MCF 10A (cell line): ENCODE measurements at regions not wholly inside any gene's neighbourhood (a gene's known extent, or its start where the extent isn't known, plus 50 kb on each side); places are given as distances from the start of the nearest gene placed in this dataset.
"Not testable (repeated sequence)": the region's sequence is repeated elsewhere in the genome, so short reads cannot be mapped to it uniquely, and the experiment has no call there.

ENCODE experiments used
- BruUV-seq: library from RNA; stranded (reverse); fragments of 400-500 nt; replicated peaks from 2 replicates; lab custom pipeline; 2021; lab: Mats Ljungman, UMichigan
- CTCF ChIA-PET: fragments of 300-600 bp; sonication (Branson Sonifier 250); formaldehyde crosslinking; extraction: SDS; loops from one replicate; lab custom pipeline; 2021; ENCODE audit warnings: antibody characterized with exemption, inconsistent platforms; lab: Yijun Ruan, JAX
- POLR2A ChIA-PET: fragments of 300-600, 350-650 bp; sonication (Branson Sonifier 250); formaldehyde crosslinking; extraction: SDS; loops from one replicate; lab custom pipeline; 2020; ENCODE audit warnings: antibody characterized with exemption, inconsistent platforms; lab: Yijun Ruan, JAX
- DNase-seq: peaks from one replicate; pipeline ENCODE4 v3.0.0-alpha.2; 2018; ENCODE audit not compliant: unreplicated experiment
- H3K27ac Mint-ChIP-seq: one replicate; pipeline ENCODE4 v1.8.0; 2022; ENCODE audit warnings: mild to moderate bottlenecking, low read depth, mixed read lengths; ENCODE audit not compliant: unreplicated experiment
- H3K27me3 Mint-ChIP-seq: one replicate; pipeline ENCODE4 v1.8.0; 2022; ENCODE audit warnings: mixed read lengths; ENCODE audit not compliant: insufficient read depth, unreplicated experiment
- H3K36me3 Mint-ChIP-seq: one replicate; pipeline ENCODE4 v1.8.0; 2022; ENCODE audit warnings: mild to moderate bottlenecking, moderate library complexity, mixed read lengths; ENCODE audit not compliant: insufficient read depth, unreplicated experiment
- H3K4me1 Mint-ChIP-seq: one replicate; pipeline ENCODE4 v1.8.0; 2022; ENCODE audit warnings: mixed read lengths; ENCODE audit not compliant: insufficient read depth, unreplicated experiment
- H3K4me3 Mint-ChIP-seq: one replicate; pipeline ENCODE4 v1.8.0; 2022; ENCODE audit warnings: mild to moderate bottlenecking, moderate library complexity, mixed read lengths; ENCODE audit not compliant: unreplicated experiment
- H3K9me3 Mint-ChIP-seq: one replicate; pipeline ENCODE4 v1.8.0; 2022; ENCODE audit warnings: mixed read lengths; ENCODE audit not compliant: unreplicated experiment
- intact Hi-C: fragments of 100-400 bp; cut with micrococcal nuclease; formaldehyde crosslinking; loops from 2 replicates; pipeline ENCODE4 v1.14.1; 2022
- TF ChIP-seq, protein P1 (sequence below): fragments of 200-600 bp; IDR thresholded peaks from one replicate; pipeline ENCODE4 v1.8.0; 2022; ENCODE audit warnings: antibody characterized with exemption, mild to moderate bottlenecking; ENCODE audit not compliant: unreplicated experiment

DNA sequence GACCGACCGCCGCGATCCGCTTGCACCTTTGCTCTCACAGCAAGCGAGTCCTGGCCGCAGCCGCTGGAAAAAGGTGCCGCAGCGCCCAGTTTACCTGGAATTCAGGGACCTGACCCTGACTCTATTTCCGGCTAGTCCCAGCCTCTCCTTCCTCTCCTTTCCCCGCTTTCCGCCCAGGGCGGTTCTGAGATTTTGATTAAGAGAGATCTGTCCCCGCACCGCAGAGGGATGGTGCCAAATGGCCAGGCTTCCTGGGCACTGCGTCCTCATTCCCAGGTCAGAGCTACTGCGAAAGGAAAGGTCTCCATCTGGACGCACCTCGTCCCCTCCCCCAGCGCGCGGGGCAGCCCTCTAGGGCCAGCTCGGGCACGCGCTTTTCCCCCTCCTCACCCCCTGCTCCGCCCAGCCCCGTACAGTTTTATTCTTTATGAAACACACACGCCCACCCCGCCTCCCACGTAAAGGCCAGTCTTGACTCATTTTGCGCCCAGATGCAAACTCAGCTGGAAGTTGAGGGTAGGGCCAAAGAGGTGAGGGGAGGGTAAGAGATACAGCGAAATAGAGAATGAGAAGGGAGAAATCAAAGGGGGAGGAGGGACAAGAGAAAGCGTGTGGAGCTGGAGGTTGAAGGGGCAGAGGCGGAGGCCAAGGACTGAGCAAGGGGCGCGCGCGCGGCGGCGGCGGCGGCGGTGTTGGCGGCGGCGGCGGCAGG lies 411.8 kb upstream of the ESRRG start:
- DNase-seq = no peak
- BruUV-seq = no TSS peak
- ChIA-PET POLR2A (no interaction called here), CTCF (interaction anchor here (0.6 to 1.5 kb wide), 2 partner anchors 12 to 802 kb away, joined by 3 read pairs; no protein-coding TSS in a partner anchor)
- intact Hi-C loops = no loop called here
- H3K27me3 Mint-ChIP-seq = no peaks in the 10 kb centered on the region
- no peak overlapping the region for H3K27ac Mint-ChIP-seq
- H3K9me3 Mint-ChIP-seq = peaks cover 33% of the 10 kb centered on the region
- TF ChIP-seq, protein P1, sequence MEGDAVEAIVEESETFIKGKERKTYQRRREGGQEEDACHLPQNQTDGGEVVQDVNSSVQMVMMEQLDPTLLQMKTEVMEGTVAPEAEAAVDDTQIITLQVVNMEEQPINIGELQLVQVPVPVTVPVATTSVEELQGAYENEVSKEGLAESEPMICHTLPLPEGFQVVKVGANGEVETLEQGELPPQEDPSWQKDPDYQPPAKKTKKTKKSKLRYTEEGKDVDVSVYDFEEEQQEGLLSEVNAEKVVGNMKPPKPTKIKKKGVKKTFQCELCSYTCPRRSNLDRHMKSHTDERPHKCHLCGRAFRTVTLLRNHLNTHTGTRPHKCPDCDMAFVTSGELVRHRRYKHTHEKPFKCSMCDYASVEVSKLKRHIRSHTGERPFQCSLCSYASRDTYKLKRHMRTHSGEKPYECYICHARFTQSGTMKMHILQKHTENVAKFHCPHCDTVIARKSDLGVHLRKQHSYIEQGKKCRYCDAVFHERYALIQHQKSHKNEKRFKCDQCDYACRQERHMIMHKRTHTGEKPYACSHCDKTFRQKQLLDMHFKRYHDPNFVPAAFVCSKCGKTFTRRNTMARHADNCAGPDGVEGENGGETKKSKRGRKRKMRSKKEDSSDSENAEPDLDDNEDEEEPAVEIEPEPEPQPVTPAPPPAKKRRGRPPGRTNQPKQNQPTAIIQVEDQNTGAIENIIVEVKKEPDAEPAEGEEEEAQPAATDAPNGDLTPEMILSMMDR = no peak
- peaks cover 5% of the 10 kb centered on the region for H3K4me1 Mint-ChIP-seq
- peak overlapping the region; percentile 55 for H3K4me3 Mint-ChIP-seq
- H3K36me3 Mint-ChIP-seq = no peaks in the 10 kb centered on the region

DNA sequence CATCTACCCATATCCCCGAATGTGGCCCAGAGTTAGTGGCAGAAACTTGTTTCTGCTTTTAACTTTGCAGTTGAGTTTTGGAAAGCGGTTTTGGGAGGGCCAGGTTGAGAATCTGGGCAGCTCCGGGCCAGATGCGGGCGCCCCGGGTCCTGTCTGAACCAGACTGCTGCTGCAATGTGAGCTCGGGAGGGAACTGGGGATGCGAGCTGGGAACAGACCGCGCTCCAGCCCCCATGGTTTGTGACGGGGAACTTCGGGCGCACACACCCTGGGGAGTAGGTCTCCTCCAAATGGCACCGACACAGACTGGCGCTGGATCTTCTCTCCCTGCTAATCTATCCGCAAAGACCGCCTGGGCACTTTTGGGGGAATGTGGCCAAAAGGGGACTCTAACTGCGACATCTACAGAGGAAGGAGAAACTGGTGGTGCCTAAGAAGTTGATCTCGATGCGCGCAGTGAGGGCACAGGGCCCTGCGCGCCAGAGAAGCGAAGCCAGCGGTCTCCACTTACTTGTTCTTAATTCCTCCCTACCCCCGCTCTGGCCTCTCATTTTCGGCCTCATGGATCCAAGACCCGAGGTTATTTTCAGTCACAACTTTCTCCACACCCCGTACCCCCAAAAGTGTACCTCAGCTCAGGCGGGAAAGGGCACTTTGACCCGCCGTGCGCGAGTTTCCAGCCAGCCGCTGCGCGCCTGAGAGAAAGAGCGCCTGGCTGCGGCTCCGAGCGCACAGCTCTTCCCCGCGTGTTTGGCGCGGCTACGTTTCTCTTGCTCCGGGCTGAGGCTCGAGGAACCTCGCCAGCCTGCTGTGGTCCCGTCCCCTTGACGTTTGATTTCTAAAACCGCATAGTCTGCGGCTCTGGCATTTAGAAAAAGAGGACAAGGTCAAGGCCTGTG lies 411.0 kb upstream of the ESRRG start:
- ChIA-PET POLR2A (no interaction called here), CTCF (no interaction called here)
- Mint-ChIP-seq H3K27me3 (no peaks in the 10 kb centered on the region), H3K4me3 (no peak overlapping the region), H3K27ac (no peak overlapping the region), H3K4me1 (peaks cover 5% of the 10 kb centered on the region), H3K36me3 (no peaks in the 10 kb centered on the region), H3K9me3 (peaks cover 32% of the 10 kb centered on the region)
- BruUV-seq = no TSS peak
- DNase-seq = no peak
- TF ChIP-seq, protein P1 = no peak
- intact Hi-C loops = no loop called here

DNA sequence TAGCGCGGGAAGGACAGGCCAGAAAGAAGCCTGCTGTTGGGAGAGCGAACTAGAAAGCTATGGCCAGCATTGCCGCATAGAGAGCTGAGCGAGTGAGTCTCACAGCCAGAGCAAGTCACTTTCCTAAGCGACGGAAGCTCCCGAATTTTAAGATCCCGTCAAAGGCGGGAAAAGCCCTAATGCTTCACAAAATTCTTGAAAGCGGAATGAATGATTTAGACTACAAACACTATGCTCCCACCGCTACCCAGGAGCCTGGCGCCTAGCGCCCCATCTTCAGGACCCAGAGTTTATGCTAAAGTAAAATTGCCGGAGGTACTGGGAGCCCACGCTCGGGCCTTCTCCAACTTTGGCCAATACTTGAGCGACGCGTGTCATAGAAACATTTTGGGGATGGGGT lies 409.9 kb upstream of the ESRRG start:
- Mint-ChIP-seq H3K27me3 (no peaks in the 10 kb centered on the region), H3K27ac (no peak overlapping the region), H3K9me3 (peaks cover 23% of the 10 kb centered on the region), H3K4me3 (no peak overlapping the region), H3K4me1 (peaks cover 5% of the 10 kb centered on the region), H3K36me3 (no peaks in the 10 kb centered on the region)
- intact Hi-C loops = no loop called here
- POLR2A ChIA-PET = no interaction called here
- no TSS peak for BruUV-seq
- CTCF ChIA-PET = interaction anchor here (0.5 kb wide), 1 partner anchor 90 kb away, joined by 4 read pairs; no protein-coding TSS in a partner anchor
- TF ChIP-seq, protein P1 = no peak
- no peak for DNase-seq

DNA sequence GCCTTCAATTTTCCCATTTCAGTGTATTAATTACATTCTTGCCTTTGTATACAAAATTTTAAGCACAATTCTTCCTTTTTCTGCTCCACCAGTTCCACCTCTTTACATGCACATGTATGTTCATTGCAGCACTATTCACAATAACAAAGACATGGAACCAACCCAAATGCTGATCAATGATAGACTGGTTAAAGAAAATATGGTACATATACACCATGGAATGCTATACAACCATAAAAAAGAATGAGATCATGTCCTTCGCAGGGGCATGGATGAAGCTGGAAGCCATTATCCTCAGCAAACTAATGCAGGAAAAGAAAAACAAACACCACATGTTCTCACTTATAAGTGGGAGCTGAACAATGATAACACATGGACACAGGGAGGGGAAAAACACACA lies 400.1 kb upstream of the ESRRG start:
- not testable (repeated sequence) for H3K4me1 Mint-ChIP-seq, H3K27ac Mint-ChIP-seq

More for the DNA sequence above, 400.1 kb upstream of the ESRRG start:
- H3K4me3 Mint-ChIP-seq, BruUV-seq, H3K36me3 Mint-ChIP-seq, H3K9me3 Mint-ChIP-seq, POLR2A ChIA-PET, DNase-seq, H3K27me3 Mint-ChIP-seq, intact Hi-C loops: not testable (repeated sequence)
- CTCF ChIA-PET = interaction anchor here (0.6 to 0.9 kb wide), 2 partner anchors 374 to 426 kb away, joined by 3 read pairs; no protein-coding TSS in a partner anchor
